ENCODE measurements at regions not wholly inside any gene's neighbourhood (a gene's known extent, or its start where the extent isn't known, plus 50 kb on each side); places are given as distances from the start of the nearest gene placed in this dataset.

DNA sequence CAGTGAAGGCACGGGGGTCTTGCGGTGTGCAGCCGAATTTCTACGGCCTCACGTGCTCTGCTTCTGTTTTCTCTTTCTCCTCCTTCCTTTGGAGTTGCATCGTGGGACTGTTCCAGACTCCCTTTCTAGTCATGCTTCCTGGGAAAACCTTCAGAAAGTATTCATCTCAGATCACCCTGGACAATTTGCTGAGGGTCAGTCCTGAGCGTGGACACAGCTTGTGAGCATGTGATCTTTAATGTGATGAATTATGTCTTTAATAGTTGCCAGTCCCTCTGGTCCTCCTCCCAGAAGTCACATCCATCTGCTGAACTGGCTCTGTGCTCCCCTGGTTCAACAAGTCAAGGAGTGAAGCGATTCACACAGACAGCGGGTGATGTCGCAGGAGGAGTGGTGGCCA is 145.0 kb upstream of the PDE10A start:
- TF ChIP-seq, protein P1, sequence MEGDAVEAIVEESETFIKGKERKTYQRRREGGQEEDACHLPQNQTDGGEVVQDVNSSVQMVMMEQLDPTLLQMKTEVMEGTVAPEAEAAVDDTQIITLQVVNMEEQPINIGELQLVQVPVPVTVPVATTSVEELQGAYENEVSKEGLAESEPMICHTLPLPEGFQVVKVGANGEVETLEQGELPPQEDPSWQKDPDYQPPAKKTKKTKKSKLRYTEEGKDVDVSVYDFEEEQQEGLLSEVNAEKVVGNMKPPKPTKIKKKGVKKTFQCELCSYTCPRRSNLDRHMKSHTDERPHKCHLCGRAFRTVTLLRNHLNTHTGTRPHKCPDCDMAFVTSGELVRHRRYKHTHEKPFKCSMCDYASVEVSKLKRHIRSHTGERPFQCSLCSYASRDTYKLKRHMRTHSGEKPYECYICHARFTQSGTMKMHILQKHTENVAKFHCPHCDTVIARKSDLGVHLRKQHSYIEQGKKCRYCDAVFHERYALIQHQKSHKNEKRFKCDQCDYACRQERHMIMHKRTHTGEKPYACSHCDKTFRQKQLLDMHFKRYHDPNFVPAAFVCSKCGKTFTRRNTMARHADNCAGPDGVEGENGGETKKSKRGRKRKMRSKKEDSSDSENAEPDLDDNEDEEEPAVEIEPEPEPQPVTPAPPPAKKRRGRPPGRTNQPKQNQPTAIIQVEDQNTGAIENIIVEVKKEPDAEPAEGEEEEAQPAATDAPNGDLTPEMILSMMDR (IDR thresholded peaks at IDR 0.05), result no peak
- TF ChIP-seq SIN3A (IDR thresholded peaks at IDR 0.05; ENCODE audit: borderline replicate concordance, insufficient read depth, low read depth, low read length) (no peak), POLR2AphosphoS5 (IDR thresholded peaks at IDR 0.05; ENCODE audit: low read depth, low read length) (no peak)

Measured in Panc1 (cell line).